Upper lobe of left lung (tissue), 6 donors: ENCODE measurements at regions not wholly inside any gene's neighbourhood (a gene's known extent, or its start where the extent isn't known, plus 50 kb on each side); places are given as distances from the start of the nearest gene placed in this dataset.

Experiments
- ATAC-seq, 2 donors: fragments of 200-7000 bp; cut with Tn5 transposase; one replicate each; pipeline ENCODE4 v1.9.1; 2022; ENCODE audit warnings: mild to moderate bottlenecking in 2 of 2, moderate library complexity in 2 of 2; ENCODE audit not compliant: low FRiP score in 2 of 2
- DNase-seq, 2 donors: peaks; one replicate each; pipeline ENCODE4 v3.0.0-alpha.2; 2019 to 2020
- H3K27ac ChIP-seq, 4 donors: fragments of 200-600 bp; sonication (generic); one replicate each; pipeline ENCODE4 v1.5.1; 2016 to 2019
- H3K27me3 ChIP-seq, 4 donors: fragments of 200-600 bp; sonication (generic); one replicate each; pipeline ENCODE4 v1.5.1; 2017 to 2019
- H3K36me3 ChIP-seq, 4 donors: fragments of 200-600 bp; sonication (generic); one replicate each; pipeline ENCODE4 v1.5.1; 2016 to 2019
- H3K4me1 ChIP-seq, 4 donors: fragments of 200-600 bp; sonication (generic); one replicate each; pipeline ENCODE4 v1.5.1; 2018 to 2019
- H3K4me3 ChIP-seq, 4 donors: fragments of 200-600 bp; sonication (generic); one replicate each; pipeline ENCODE4 v1.5.1; 2017 to 2019; ENCODE audit warnings: mild to moderate bottlenecking in 2 of 4, moderate library complexity in 1 of 4
- H3K9me3 ChIP-seq, 4 donors: fragments of 200-600 bp; sonication (generic); one replicate each; pipeline ENCODE4 v1.5.1; 2018 to 2019
- EP300 ChIP-seq, 4 donors: sonication (generic); formaldehyde crosslinking; IDR thresholded peaks; one replicate each; pipeline ENCODE4 v1.5.1; 2017; ENCODE audit warnings: antibody characterized with exemption in 4 of 4, control low read depth in 2 of 4
- POLR2A ChIP-seq, 4 donors: fragments of 450-650 bp; IDR thresholded peaks; one replicate each; pipeline ENCODE4 v1.5.1; 2016 to 2017; ENCODE audit warnings: antibody characterized with exemption in 4 of 4, mild to moderate bottlenecking in 2 of 4
- POLR2AphosphoS5 ChIP-seq, 2 donors: sonication (generic); formaldehyde crosslinking; IDR thresholded peaks; one replicate each; pipeline ENCODE4 v1.5.1; 2017; ENCODE audit warnings: antibody characterized with exemption in 2 of 2
- WGBS, 2 donors: methylation state at CpG; one replicate each; pipeline ENCODE4 v1.1.5; 2017 to 2018; 5-methylcytosine and 5-hydroxymethylcytosine counted together
- TF ChIP-seq, protein P1 (sequence below), 6 experiments: fragments of 450-650 bp in 4 of 6; fragments of 200-600 bp in 2 of 6; sonication (generic) in 2 of 6; IDR thresholded peaks; one replicate each; pipeline ENCODE4 v1.5.1; 2016 to 2019; ENCODE audit warnings: antibody characterized with exemption in 6 of 6
- donor health status: DM: no; HTN: no; CAD: no; lungs with moderate emphysema.
- donor health status: DM: no; HTN: yes; CAD: no; lungs with severe emphysema.

DNA sequence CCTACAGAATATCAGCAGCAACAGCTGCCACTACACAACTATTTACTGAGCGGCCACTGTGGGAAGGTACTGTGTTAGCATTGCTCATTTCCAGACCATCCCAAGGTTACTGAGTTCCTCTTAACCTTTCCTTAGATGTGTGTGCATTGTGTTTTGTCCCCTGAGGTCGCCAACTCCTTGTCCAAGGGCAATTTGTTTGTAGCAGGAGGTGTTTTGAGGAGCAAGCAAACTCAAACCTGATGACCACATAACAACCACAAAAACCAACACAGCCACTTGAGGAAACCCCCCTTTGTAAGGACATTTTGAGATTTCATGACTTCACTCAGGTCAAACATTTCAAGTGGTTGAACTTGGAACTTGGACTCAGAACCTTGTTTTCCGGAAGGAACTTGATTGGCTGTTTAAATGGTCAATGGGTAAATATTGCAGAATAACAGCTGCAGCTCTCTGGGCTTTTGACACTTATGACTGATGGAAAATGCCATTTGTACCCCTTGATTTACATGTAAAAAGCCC, 122.3 kb downstream of the MID1IP1 start:
- TF ChIP-seq POLR2AphosphoS5 (IDR thresholded peaks at IDR 0.05) = no peak
- TF ChIP-seq EP300 (IDR thresholded peaks at IDR 0.05) = peak in 2 of 4 donors; percentile 43 to 82
- no peak for TF ChIP-seq POLR2A (IDR thresholded peaks at IDR 0.05)
- TF ChIP-seq, protein P1, sequence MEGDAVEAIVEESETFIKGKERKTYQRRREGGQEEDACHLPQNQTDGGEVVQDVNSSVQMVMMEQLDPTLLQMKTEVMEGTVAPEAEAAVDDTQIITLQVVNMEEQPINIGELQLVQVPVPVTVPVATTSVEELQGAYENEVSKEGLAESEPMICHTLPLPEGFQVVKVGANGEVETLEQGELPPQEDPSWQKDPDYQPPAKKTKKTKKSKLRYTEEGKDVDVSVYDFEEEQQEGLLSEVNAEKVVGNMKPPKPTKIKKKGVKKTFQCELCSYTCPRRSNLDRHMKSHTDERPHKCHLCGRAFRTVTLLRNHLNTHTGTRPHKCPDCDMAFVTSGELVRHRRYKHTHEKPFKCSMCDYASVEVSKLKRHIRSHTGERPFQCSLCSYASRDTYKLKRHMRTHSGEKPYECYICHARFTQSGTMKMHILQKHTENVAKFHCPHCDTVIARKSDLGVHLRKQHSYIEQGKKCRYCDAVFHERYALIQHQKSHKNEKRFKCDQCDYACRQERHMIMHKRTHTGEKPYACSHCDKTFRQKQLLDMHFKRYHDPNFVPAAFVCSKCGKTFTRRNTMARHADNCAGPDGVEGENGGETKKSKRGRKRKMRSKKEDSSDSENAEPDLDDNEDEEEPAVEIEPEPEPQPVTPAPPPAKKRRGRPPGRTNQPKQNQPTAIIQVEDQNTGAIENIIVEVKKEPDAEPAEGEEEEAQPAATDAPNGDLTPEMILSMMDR (IDR thresholded peaks at IDR 0.05) = no peak

DNA sequence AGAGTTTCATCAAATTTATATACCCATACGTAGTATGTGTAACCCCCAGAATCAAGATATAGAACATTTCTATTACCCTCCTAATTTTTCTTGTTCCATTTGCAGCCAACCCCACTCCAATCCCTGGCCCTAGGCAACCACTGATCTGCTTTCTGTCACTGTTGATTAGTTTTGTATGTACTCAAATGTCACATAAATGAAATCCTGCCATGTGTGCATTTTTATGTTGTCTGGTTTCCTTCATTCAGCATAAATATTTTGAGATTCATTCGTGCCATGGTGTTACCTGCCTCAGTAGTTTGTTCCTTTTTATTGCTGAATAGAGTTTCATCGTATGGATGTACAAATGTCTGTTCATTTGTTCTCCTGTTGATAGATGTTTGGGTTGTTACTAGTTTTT, 126.3 kb downstream of the MID1IP1 start:
- WGBS, 2 donors = 75 to 96% methylated on average over 3 of the region's 3 CpGs
- no peak overlapping the region for H3K4me3 ChIP-seq
- no peak for TF ChIP-seq POLR2A (IDR thresholded peaks at IDR 0.05)
- TF ChIP-seq POLR2AphosphoS5 (IDR thresholded peaks at IDR 0.05) = no peak
- TF ChIP-seq, protein P1 (IDR thresholded peaks at IDR 0.05) = no peak
- no peak for TF ChIP-seq EP300 (IDR thresholded peaks at IDR 0.05)
- no peak overlapping the region for H3K27ac ChIP-seq
- H3K36me3 ChIP-seq = no peaks in the 10 kb centered on the region
- DNase-seq (no peak), ATAC-seq (no peak)
- no peaks in the 10 kb centered on the region for H3K4me1 ChIP-seq
- no peaks in the 10 kb centered on the region for H3K9me3 ChIP-seq
- no peaks in the 10 kb centered on the region for H3K27me3 ChIP-seq

More for the DNA sequence above, 122.3 kb downstream of the MID1IP1 start:
- 66 to 100% methylated on average over 2 to 3 of the region's 3 CpGs for WGBS, 2 donors
- H3K27ac ChIP-seq = no peak overlapping the region
- no peaks in the 10 kb centered on the region for H3K27me3 ChIP-seq
- H3K4me1 ChIP-seq = no peaks in the 10 kb centered on the region
- ATAC-seq = peak in 1 of 2 donors; percentile 35
- no peaks in the 10 kb centered on the region for H3K36me3 ChIP-seq
- DNase-seq = peak in 1 of 2 donors; percentile 25
- H3K9me3 ChIP-seq = no peaks in the 10 kb centered on the region
- no peak overlapping the region for H3K4me3 ChIP-seq

DNA sequence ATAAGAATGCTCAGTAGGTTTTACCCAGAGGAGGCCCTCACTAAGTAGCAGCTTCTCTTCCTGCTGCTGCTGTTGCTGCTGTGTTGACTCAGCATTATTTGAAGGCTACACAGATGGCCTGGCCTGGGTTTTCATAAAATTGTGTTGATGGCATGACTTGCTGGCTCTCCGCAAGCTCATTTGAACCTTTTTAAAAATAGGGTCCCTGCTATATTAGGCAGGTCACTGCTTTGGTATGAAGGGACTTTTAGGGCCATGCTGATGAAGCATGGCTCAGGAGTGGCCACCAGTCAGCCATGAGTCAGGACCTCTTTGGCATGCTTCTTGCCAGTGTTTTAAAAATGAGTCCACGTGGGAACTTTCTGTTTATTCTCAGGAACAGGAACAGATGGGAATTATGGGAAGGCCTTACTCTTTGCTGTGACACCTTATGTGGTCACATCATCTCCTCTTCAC, 128.7 kb downstream of the MID1IP1 start:
- Histone ChIP-seq H3K27me3 (no peaks in the 10 kb centered on the region), H3K9me3 (no peaks in the 10 kb centered on the region), H3K4me1 (no peaks in the 10 kb centered on the region), H3K4me3 (no peak overlapping the region), H3K36me3 (no peaks in the 10 kb centered on the region), H3K27ac (no peak overlapping the region)
- no peak for ATAC-seq
- WGBS, 2 donors = 48% methylated on average over 2 of the region's 2 CpGs; no CpG with 5 or more reads in 1 of the 2 donors
- TF ChIP-seq POLR2A (IDR thresholded peaks at IDR 0.05) (no peak), POLR2AphosphoS5 (IDR thresholded peaks at IDR 0.05) (no peak), EP300 (IDR thresholded peaks at IDR 0.05) (peak in 1 of 4 donors; percentile 9)
- DNase-seq = no peak

DNA sequence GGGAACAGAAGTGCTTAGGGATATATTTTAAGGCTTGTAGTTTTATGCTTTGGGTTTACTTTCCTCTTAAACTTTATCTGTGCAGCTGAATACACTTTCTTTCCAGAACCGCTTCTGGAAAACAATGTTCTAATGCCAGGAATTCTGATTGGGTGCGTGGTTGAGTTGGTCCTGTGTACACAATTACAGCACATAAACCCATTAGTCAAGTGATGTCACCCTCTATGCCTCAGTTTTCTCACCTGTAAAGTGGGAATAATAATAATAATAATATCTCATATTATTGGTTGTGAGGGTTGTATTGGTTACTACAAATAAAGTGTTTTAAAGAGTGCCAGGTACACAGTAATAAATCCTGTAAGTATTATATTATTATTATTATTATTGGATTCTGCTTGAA, 129.2 kb downstream of the MID1IP1 start:
- TF ChIP-seq EP300 (IDR thresholded peaks at IDR 0.05) = peak in 1 of 4 donors; percentile 0
- TF ChIP-seq, protein P1 (IDR thresholded peaks at IDR 0.05) = no peak
- 33 to 72% methylated on average over 2 of the region's 2 CpGs for WGBS, 2 donors
- Histone ChIP-seq H3K4me1 (no peaks in the 10 kb centered on the region), H3K27ac (no peak overlapping the region), H3K4me3 (no peak overlapping the region), H3K9me3 (no peaks in the 10 kb centered on the region), H3K36me3 (no peaks in the 10 kb centered on the region), H3K27me3 (no peaks in the 10 kb centered on the region)
- DNase-seq (no peak), ATAC-seq (no peak)

DNA sequence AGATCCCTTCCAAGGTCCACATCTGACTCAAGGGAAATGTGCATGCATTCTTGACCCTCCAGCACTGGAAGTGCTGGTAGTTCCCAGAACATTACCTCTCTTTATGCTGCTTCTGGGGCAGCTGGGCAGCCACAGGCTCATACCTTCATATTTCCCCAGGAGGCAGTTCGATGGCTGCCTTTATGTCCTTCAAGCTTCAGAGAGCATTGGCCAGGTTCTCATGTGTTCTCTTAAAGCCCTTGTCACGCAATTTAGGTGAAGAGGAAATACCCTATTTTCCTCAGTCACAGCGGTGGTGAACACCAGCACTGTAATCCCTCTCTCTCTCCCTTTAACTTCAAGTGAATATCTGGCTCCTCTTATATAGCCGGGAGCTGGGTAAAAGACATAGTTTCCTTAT, 134.3 kb downstream of the MID1IP1 start:
- no peak for ATAC-seq
- no peak for DNase-seq
- H3K27me3 ChIP-seq = no peaks in the 10 kb centered on the region
- 78 to 90% methylated on average over 3 to 4 of the region's 4 CpGs for WGBS, 2 donors
- H3K36me3 ChIP-seq = no peaks in the 10 kb centered on the region
- H3K4me1 ChIP-seq = no peaks in the 10 kb centered on the region
- H3K4me3 ChIP-seq = no peak overlapping the region
- no peaks in the 10 kb centered on the region for H3K9me3 ChIP-seq
- H3K27ac ChIP-seq = no peak overlapping the region
- TF ChIP-seq, protein P1 (IDR thresholded peaks at IDR 0.05) = no peak
- TF ChIP-seq POLR2AphosphoS5 (IDR thresholded peaks at IDR 0.05) = no peak
- no peak for TF ChIP-seq POLR2A (IDR thresholded peaks at IDR 0.05)
- no peak for TF ChIP-seq EP300 (IDR thresholded peaks at IDR 0.05)
